Ascending aorta (tissue), 2 donors: ENCODE measurements at regions not wholly inside any gene's neighbourhood (a gene's known extent, or its start where the extent isn't known, plus 50 kb on each side); places are given as distances from the start of the nearest gene placed in this dataset.

ENCODE experiments used
- DNase-seq, 2 donors: peaks; one replicate each; pipeline ENCODE4 v3.0.0-alpha.2; 2019; ENCODE audit warnings: low spot score in 2 of 2
- H3K27ac ChIP-seq, 2 donors: fragments of 200-600 bp; sonication (generic); one replicate each; pipeline ENCODE4 v1.5.1; 2016 to 2017; ENCODE audit warnings: mild to moderate bottlenecking in 1 of 2
- H3K27me3 ChIP-seq: fragments of 200-600 bp; sonication (generic); one replicate; pipeline ENCODE4 v1.5.1; 2017
- H3K36me3 ChIP-seq, 2 donors: fragments of 200-600 bp; sonication (generic); one replicate each; pipeline ENCODE4 v1.5.1; 2016
- H3K4me1 ChIP-seq, 2 donors: fragments of 200-600 bp; sonication (generic); one replicate each; pipeline ENCODE4 v1.5.1; 2016 to 2017; ENCODE audit warnings: mild to moderate bottlenecking in 1 of 2
- H3K4me3 ChIP-seq, 2 donors: fragments of 200-600 bp; sonication (generic); one replicate each; pipeline ENCODE4 v1.5.1; 2016 to 2017; ENCODE audit warnings: mild to moderate bottlenecking in 1 of 2
- H3K9me3 ChIP-seq, 2 donors: fragments of 200-600 bp; sonication (generic); one replicate each; pipeline ENCODE4 v1.5.1; 2016
- intact Hi-C: fragments of 100-400 bp; cut with DNase I; formaldehyde crosslinking; loops from one replicate; pipeline ENCODE4 v1.15.1; 2023
- TF ChIP-seq, protein P1 (sequence below), 3 experiments: fragments of 200-600 bp in 2 of 3; fragments of 450-650 bp in 1 of 3; sonication (generic) in 2 of 3; IDR thresholded peaks; one replicate each; pipeline ENCODE4 v1.5.1; 2016 to 2019; ENCODE audit warnings: antibody characterized with exemption in 3 of 3, mild to moderate bottlenecking in 1 of 3, moderate library complexity in 1 of 3

DNA sequence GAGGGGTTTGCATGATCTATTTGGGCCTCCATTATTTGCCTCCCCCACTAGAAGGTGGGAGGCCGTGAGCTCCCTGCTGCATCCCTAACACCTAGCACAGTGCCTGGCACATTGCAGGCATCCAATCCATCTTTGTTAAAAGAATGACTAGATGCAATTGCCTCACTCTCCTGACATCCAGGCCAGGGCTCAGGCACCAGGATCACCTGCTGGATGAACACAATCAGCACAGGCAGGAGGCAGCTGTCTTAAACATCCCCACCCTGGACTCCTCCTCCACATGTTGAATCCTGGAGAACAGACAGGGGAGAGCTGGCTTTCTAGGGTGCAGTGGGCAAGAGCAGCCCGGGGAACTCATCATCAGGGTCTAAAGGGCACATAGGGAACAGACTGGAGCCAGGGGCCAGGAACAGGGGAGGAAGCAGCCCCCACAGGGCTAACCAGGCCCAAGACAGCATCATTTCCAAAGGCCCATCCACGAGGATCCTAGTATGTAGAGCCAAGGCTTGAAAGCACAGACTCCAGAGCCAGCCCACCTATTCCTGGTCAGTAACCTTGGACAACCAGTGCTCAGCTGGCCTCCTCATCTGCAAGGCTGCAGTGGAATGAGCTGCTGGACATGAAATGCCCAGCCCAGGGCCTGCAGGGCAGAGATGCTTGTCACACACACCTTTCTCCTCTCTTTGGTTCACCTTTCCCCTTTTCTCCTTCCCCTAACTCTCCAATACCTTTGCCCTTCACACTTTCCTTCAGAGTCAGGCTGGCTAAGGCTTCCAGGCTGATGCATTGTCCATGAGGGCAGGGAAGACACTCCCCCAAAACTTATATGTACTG is 254.4 kb upstream of the TLE3 start:
- DNase-seq = no peak
- H3K4me3 ChIP-seq = no peak overlapping the region
- intact Hi-C loops = no loop called here

DNA sequence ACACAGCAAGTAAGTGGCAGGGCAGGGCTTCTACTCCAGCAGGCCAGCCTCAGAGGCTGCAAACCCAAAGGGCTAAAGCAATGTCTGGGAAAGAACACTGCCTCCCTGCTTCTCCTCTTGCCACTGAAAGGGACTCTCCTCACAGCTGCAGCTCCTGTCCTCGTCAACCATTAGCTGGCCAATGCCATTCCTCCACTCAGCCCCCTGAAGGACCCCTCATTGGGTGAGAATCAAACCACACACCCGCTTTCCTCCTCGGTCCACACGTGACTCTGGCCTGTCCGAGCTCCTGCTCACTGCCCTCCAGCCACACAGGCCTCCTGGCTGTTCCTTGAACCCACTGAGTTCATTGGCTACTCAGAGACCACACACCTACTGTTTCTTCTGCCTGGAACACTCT is 253.7 kb upstream of the TLE3 start:
- Histone ChIP-seq H3K4me3 (no peak overlapping the region), H3K27me3 (no peaks in the 10 kb centered on the region), H3K27ac (no peak overlapping the region), H3K36me3 (no peaks in the 10 kb centered on the region), H3K4me1 (no peaks in the 10 kb centered on the region), H3K9me3 (no peaks in the 10 kb centered on the region)
- TF ChIP-seq, protein P1, sequence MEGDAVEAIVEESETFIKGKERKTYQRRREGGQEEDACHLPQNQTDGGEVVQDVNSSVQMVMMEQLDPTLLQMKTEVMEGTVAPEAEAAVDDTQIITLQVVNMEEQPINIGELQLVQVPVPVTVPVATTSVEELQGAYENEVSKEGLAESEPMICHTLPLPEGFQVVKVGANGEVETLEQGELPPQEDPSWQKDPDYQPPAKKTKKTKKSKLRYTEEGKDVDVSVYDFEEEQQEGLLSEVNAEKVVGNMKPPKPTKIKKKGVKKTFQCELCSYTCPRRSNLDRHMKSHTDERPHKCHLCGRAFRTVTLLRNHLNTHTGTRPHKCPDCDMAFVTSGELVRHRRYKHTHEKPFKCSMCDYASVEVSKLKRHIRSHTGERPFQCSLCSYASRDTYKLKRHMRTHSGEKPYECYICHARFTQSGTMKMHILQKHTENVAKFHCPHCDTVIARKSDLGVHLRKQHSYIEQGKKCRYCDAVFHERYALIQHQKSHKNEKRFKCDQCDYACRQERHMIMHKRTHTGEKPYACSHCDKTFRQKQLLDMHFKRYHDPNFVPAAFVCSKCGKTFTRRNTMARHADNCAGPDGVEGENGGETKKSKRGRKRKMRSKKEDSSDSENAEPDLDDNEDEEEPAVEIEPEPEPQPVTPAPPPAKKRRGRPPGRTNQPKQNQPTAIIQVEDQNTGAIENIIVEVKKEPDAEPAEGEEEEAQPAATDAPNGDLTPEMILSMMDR (IDR thresholded peaks at IDR 0.05) = no peak
- no peak for DNase-seq
- intact Hi-C loops = no loop called here

More for the DNA sequence above, 254.4 kb upstream of the TLE3 start:
- no peaks in the 10 kb centered on the region for H3K36me3 ChIP-seq
- no peaks in the 10 kb centered on the region for H3K4me1 ChIP-seq
- H3K9me3 ChIP-seq = no peaks in the 10 kb centered on the region
- TF ChIP-seq, protein P1 (IDR thresholded peaks at IDR 0.05) = no peak
- no peaks in the 10 kb centered on the region for H3K27me3 ChIP-seq
- H3K27ac ChIP-seq = no peak overlapping the region

DNA sequence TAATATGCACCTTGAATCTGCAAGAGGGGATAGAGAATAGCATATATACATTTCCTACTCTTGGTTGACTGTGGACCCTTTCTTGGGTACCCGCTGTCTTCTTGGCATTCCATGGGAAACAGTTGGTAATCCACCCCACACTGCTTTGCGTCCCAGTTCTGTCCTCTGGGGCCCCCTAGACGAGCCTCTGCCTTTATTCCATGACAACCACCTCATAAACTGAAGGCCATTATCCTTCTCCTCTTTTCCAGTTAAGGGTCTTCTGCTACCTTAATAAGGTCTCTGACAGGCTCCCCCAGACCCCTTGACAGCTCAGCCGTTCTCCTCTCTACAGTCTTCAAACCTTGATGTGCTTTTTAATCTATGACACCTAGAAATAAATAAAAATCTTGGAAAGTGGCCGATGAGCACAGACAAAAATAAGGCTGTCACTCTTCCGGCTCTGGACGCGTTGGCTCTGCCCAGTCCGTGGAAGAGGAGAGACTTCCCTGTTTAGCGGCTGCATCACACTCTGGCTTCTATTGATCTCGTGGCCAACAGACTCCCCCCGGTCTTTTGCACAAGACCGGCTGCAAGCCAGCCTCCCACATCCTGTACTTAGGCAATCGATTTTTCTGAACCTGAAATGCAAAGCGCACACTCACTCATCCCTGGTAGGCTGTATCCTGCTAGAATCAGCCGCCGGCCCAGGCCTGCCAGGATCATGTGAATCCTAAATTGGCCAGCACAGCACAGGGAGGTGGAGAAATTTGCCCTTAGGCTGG is 251.0 kb upstream of the TLE3 start:
- intact Hi-C loops = no loop called here
- H3K27ac ChIP-seq = no peak overlapping the region
- H3K36me3 ChIP-seq = no peaks in the 10 kb centered on the region
- no peak overlapping the region for H3K4me3 ChIP-seq
- peak; percentile 29 to 74 for DNase-seq
- H3K4me1 ChIP-seq = no peaks in the 10 kb centered on the region
- TF ChIP-seq, protein P1 (IDR thresholded peaks at IDR 0.05) = no peak
- H3K27me3 ChIP-seq = no peaks in the 10 kb centered on the region
- no peaks in the 10 kb centered on the region for H3K9me3 ChIP-seq

DNA sequence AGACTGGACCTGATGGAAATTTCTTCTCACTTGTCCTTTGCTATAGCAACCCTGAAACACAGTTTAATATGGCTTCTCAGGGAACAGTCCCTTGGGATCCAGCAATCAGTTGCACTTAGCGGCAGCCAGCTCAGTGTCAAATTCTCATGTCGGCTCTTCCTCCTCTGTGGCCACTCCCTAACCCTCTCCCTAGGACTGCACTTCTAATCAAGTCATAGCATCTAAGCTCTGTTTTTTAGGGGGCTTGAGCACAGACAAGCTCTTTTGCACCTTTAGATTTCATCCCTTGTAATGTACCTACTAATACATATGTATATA is 250.5 kb upstream of the TLE3 start:
- DNase-seq = peak in 1 of 2 donors; percentile 7
- intact Hi-C loops = no loop called here
- Histone ChIP-seq H3K27ac (no peak overlapping the region), H3K27me3 (no peaks in the 10 kb centered on the region), H3K4me1 (no peaks in the 10 kb centered on the region), H3K9me3 (no peaks in the 10 kb centered on the region), H3K36me3 (no peaks in the 10 kb centered on the region), H3K4me3 (no peak overlapping the region)
- TF ChIP-seq, protein P1 (IDR thresholded peaks at IDR 0.05) = no peak

DNA sequence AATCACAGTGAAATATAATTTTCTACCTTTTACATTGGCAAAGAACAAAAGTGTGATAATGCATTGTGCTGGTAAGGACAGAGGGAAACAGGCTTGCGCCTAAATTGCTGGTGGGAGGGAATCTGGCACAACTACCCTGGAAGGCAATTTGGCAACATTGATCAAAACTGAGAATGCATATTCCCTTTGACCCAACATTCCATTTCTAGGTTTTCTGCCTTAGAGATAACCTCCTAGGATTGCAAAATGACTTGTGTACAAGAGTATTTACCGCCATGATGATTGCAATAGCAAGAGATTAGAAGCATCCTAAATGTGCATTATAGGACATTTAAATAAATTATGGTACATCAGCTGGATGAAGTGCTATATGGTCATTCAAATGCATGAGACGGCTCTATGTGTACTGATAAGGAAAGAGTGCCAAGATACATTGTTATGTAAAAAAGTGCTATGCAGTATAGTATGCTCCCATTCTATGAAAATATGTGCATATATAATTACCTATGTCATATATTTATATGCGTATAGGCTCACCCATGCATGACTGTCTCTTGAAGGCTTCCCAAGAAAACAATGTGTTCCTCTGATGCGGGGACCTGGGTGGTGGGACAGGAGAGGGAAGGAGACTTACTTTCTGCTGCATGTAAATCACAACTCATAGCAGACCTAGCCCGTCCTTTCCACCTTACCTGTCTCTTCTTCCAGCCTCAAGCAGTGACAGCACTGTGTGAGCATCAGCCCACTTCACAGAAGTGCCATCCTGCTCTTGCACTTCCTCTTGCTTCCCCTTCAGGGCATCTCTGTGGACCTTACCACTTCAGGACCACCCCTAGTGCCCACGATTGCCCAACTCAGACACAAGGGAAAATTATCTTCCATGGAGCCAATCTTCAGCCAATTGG is 249.9 kb upstream of the TLE3 start:
- no peaks in the 10 kb centered on the region for H3K4me1 ChIP-seq
- H3K27ac ChIP-seq = no peak overlapping the region
- TF ChIP-seq, protein P1 (IDR thresholded peaks at IDR 0.05) = no peak
- intact Hi-C loops = no loop called here
- H3K4me3 ChIP-seq = no peak overlapping the region
- H3K9me3 ChIP-seq = no peaks in the 10 kb centered on the region
- no peaks in the 10 kb centered on the region for H3K27me3 ChIP-seq
- peak in 1 of 2 donors; percentile 22 for DNase-seq
- H3K36me3 ChIP-seq = no peaks in the 10 kb centered on the region
